Stimulated activated CD4-positive, alpha-beta T cell treated with anti-CD3 and anti-CD28 coated beads, Interleukin-1b, Interleukin-23, amount 100 ng/mL, for 24 hours (primary cell): ENCODE measurements at regions not wholly inside any gene's neighbourhood (a gene's known extent, or its start where the extent isn't known, plus 50 kb on each side); places are given as distances from the start of the nearest gene placed in this dataset.

Experiments
- DNase-seq, 4 experiments: peaks; one replicate each; pipeline ENCODE4 v3.0.0-alpha.2; 2020; ENCODE audit warnings: low read depth in 4 of 4, low spot score in 1 of 4

GRCh38 chr1:37423810-37424209, 50.6 kb upstream of the ZC3H12A start:
- DNase-seq, result no peak

GRCh38 chr1:37424523-37424922, 49.9 kb upstream of the ZC3H12A start:
- no peak for DNase-seq
